HEK293 (cell line): ENCODE measurements at regions not wholly inside any gene's neighbourhood (a gene's known extent, or its start where the extent isn't known, plus 50 kb on each side); places are given as distances from the start of the nearest gene placed in this dataset.

Experiments
- BCL11B ChIP-seq: fragments of 450-650 bp; formaldehyde crosslinking; IDR thresholded peaks from 2 replicates; pipeline ENCODE4 v1.5.1; 2016; ENCODE audit warnings: low read depth, missing biosample characterization, missing genetic modification characterization
- FEZF1 ChIP-seq: fragments of 450-650 bp; formaldehyde crosslinking; IDR thresholded peaks from 2 replicates; pipeline ENCODE4 v1.5.1; 2016; ENCODE audit warnings: missing biosample characterization, missing genetic modification characterization
- HOXA7 ChIP-seq: sonication (generic); formaldehyde crosslinking; IDR thresholded peaks from 2 replicates; pipeline ENCODE4 v1.8.1; 2022; ENCODE audit warnings: missing genetic modification reagents, borderline replicate concordance
- INSM2 ChIP-seq: fragments of 450-650 bp; formaldehyde crosslinking; IDR thresholded peaks from 2 replicates; pipeline ENCODE4 v1.5.1; 2016; ENCODE audit warnings: missing biosample characterization, missing genetic modification characterization
- KLF9 ChIP-seq: fragments of 450-650 bp; formaldehyde crosslinking; IDR thresholded peaks from 2 replicates; pipeline ENCODE4 v1.5.1; 2016; ENCODE audit warnings: missing biosample characterization, missing genetic modification characterization, low read depth
- PRDM1 ChIP-seq: fragments of 450-650 bp; formaldehyde crosslinking; IDR thresholded peaks from 2 replicates; pipeline ENCODE4; 2016; ENCODE audit warnings: missing biosample characterization, missing genetic modification characterization
- PRDM4 ChIP-seq: fragments of 450-650 bp; formaldehyde crosslinking; IDR thresholded peaks from 2 replicates; pipeline ENCODE4 v1.5.1; 2017; ENCODE audit warnings: missing biosample characterization, missing genetic modification characterization
- SP7 ChIP-seq: fragments of 450-650 bp; formaldehyde crosslinking; IDR thresholded peaks from 2 replicates; pipeline ENCODE4 v1.5.1; 2016; ENCODE audit warnings: missing biosample characterization, missing genetic modification characterization
- WT1 ChIP-seq: fragments of 450-650 bp; formaldehyde crosslinking; IDR thresholded peaks from 2 replicates; pipeline ENCODE4 v1.5.1; 2016; ENCODE audit warnings: missing biosample characterization, missing genetic modification characterization
- YY1 ChIP-seq: fragments of 450-650 bp; formaldehyde crosslinking; IDR thresholded peaks from 2 replicates; pipeline ENCODE4 v1.5.1; 2018; ENCODE audit warnings: missing biosample characterization, missing genetic modification characterization
- YY2 ChIP-seq: fragments of 450-650 bp; formaldehyde crosslinking; IDR thresholded peaks from 2 replicates; pipeline ENCODE4 v1.5.1; 2016; ENCODE audit warnings: missing biosample characterization, missing genetic modification characterization
- ZBTB17 ChIP-seq: fragments of 450-650 bp; formaldehyde crosslinking; IDR thresholded peaks from 2 replicates; pipeline ENCODE4 v1.5.1; 2016; ENCODE audit warnings: missing biosample characterization, missing genetic modification characterization
- ZFHX2 ChIP-seq: fragments of 450-650 bp; formaldehyde crosslinking; conservative IDR thresholded peaks from 2 replicates; pipeline ENCODE4 v1.5.1; 2016; ENCODE audit warnings: missing biosample characterization, missing genetic modification characterization
- ZNF175 ChIP-seq: fragments of 450-650 bp; formaldehyde crosslinking; IDR thresholded peaks from 2 replicates; pipeline ENCODE4 v1.5.1; 2016; ENCODE audit warnings: missing biosample characterization, missing genetic modification characterization
- ZNF223 ChIP-seq: fragments of 450-650 bp; formaldehyde crosslinking; IDR thresholded peaks from 2 replicates; pipeline ENCODE4 v1.5.1; 2016; ENCODE audit warnings: missing biosample characterization, missing genetic modification characterization
- ZNF324 ChIP-seq: fragments of 450-650 bp; formaldehyde crosslinking; IDR thresholded peaks from 2 replicates; pipeline ENCODE4 v1.5.1; 2016; ENCODE audit warnings: missing biosample characterization, missing genetic modification characterization
- ZNF558 ChIP-seq: fragments of 450-650 bp; formaldehyde crosslinking; IDR thresholded peaks from 2 replicates; pipeline ENCODE4 v1.5.1; 2016; ENCODE audit warnings: missing biosample characterization, missing genetic modification characterization
- ZNF585B ChIP-seq: fragments of 450-650 bp; formaldehyde crosslinking; IDR thresholded peaks from 2 replicates; pipeline ENCODE4 v1.5.1; 2016; ENCODE audit warnings: missing biosample characterization, missing genetic modification characterization
- ZNF596 ChIP-seq: fragments of 450-650 bp; IDR thresholded peaks from 2 replicates; pipeline ENCODE4 v1.5.0; 2018; ENCODE audit warnings: missing biosample characterization, mild to moderate bottlenecking, missing genetic modification characterization, moderate library complexity
- ZNF600 ChIP-seq: fragments of 450-650 bp; formaldehyde crosslinking; IDR thresholded peaks from 2 replicates; pipeline ENCODE4 v1.5.1; 2016; ENCODE audit warnings: missing biosample characterization, missing genetic modification characterization
- ZNF629 ChIP-seq: fragments of 450-650 bp; formaldehyde crosslinking; IDR thresholded peaks from 2 replicates; pipeline ENCODE4 v1.5.1; 2017; ENCODE audit warnings: missing biosample characterization, missing genetic modification characterization
- ZNF768 ChIP-seq: fragments of 450-650 bp; formaldehyde crosslinking; IDR thresholded peaks from 2 replicates; pipeline ENCODE4 v1.5.1; 2018; ENCODE audit warnings: missing biosample characterization, mild to moderate bottlenecking, missing genetic modification characterization
- ZXDB ChIP-seq: fragments of 450-650 bp; formaldehyde crosslinking; IDR thresholded peaks from 2 replicates; pipeline ENCODE4 v1.5.1; 2016; ENCODE audit warnings: missing biosample characterization, missing genetic modification characterization
- TF ChIP-seq, protein P1 (sequence below): fragments of 450-650 bp; formaldehyde crosslinking; IDR thresholded peaks from 2 replicates; pipeline ENCODE4 v1.5.1; 2016; ENCODE audit warnings: missing biosample characterization, missing genetic modification characterization
- TF ChIP-seq, protein P2 (sequence below): fragments of 450-650 bp; formaldehyde crosslinking; IDR thresholded peaks from 2 replicates; pipeline ENCODE4 v1.5.1; 2016; ENCODE audit warnings: missing biosample characterization, missing genetic modification characterization
- TF ChIP-seq, protein P3 (sequence below): fragments of 450-650 bp; formaldehyde crosslinking; IDR thresholded peaks from 2 replicates; pipeline ENCODE4 v1.5.1; 2017; ENCODE audit warnings: missing biosample characterization, mild to moderate bottlenecking, missing genetic modification characterization, moderate library complexity
- TF ChIP-seq, protein P4 (sequence below): fragments of 450-650 bp; formaldehyde crosslinking; IDR thresholded peaks from 2 replicates; pipeline ENCODE4 v1.5.1; 2016; ENCODE audit warnings: missing biosample characterization, missing genetic modification characterization
- TF ChIP-seq, protein P5 (sequence below): IDR thresholded peaks from 2 replicates; pipeline ENCODE4 v1.6.1; 2011; ENCODE audit warnings: mild to moderate bottlenecking, low read depth, low read length, borderline replicate concordance

DNA sequence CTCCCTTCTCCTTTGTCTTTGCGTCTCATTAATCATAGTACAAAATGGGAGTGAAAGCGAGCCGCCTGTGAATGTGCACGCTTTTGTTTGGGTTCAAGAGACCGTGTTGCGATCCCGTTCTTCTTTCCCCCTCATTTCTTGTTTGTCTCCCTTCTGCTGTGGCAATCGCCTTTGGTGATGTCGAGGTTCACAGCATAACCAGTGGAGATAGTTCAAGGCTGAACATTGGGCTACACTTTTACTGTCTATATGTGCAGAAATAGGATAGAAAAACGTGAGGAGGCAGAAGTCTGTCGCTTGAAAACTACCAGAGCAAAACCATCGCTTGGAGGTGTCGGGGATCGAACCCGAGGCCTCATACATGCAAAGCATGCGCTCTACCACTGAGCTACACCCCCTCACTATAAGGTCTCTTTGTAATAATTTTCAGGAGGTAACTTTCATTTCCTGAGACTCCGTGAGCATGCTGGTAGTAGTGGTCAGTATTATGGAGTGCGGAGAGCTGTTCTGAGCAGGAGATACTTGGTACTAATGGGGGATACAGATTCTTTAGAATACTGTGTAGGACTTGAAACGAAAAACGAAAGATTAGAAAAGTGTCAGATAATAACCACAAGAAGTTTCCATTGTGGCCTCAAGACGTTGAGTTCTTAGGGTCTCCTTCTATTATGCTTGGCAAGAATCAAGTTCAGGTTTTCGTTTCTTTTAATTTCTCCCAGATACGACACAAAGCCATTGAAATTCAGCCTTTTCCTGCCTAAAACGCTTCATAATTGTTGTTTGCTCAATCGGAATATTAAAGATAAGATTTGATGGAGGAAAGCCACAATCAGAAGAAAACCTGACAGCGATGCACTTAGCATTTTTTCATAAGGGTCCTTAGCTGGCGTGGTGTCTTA, 106.6 kb downstream of the TRIM27 start (continued):
- TF ChIP-seq, protein P1, sequence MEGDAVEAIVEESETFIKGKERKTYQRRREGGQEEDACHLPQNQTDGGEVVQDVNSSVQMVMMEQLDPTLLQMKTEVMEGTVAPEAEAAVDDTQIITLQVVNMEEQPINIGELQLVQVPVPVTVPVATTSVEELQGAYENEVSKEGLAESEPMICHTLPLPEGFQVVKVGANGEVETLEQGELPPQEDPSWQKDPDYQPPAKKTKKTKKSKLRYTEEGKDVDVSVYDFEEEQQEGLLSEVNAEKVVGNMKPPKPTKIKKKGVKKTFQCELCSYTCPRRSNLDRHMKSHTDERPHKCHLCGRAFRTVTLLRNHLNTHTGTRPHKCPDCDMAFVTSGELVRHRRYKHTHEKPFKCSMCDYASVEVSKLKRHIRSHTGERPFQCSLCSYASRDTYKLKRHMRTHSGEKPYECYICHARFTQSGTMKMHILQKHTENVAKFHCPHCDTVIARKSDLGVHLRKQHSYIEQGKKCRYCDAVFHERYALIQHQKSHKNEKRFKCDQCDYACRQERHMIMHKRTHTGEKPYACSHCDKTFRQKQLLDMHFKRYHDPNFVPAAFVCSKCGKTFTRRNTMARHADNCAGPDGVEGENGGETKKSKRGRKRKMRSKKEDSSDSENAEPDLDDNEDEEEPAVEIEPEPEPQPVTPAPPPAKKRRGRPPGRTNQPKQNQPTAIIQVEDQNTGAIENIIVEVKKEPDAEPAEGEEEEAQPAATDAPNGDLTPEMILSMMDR (tag by site-specific recombination), result 0 out of 2 replicates have a peak, but pooled peaks have one; percentile 15
- TF ChIP-seq KLF9 (tag by site-specific recombination), result peak; percentile 54; the same call in 1 of the 2 replicates
- TF ChIP-seq ZXDB, result peak; percentile 37; the same call in 1 of the 2 replicates
- TF ChIP-seq ZNF223 (tag by site-specific recombination), result no peak
- TF ChIP-seq, protein P2, sequence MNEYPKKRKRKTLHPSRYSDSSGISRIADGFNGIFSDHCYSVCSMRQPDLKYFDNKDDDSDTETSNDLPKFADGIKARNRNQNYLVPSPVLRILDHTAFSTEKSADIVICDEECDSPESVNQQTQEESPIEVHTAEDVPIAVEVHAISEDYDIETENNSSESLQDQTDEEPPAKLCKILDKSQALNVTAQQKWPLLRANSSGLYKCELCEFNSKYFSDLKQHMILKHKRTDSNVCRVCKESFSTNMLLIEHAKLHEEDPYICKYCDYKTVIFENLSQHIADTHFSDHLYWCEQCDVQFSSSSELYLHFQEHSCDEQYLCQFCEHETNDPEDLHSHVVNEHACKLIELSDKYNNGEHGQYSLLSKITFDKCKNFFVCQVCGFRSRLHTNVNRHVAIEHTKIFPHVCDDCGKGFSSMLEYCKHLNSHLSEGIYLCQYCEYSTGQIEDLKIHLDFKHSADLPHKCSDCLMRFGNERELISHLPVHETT (tag by site-specific recombination), result peak; percentile 21; the same call in 1 of the 2 replicates
- no peak; the same call in 1 of the 2 replicates for TF ChIP-seq YY1 (tag by site-specific recombination)
- TF ChIP-seq, protein P3, sequence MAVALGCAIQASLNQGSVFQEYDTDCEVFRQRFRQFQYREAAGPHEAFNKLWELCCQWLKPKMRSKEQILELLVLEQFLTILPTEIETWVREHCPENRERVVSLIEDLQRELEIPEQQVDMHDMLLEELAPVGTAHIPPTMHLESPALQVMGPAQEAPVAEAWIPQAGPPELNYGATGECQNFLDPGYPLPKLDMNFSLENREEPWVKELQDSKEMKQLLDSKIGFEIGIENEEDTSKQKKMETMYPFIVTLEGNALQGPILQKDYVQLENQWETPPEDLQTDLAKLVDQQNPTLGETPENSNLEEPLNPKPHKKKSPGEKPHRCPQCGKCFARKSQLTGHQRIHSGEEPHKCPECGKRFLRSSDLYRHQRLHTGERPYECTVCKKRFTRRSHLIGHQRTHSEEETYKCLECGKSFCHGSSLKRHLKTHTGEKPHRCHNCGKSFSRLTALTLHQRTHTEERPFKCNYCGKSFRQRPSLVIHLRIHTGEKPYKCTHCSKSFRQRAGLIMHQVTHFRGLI (tag by site-specific recombination), result peak; percentile 21; the same call in 1 of the 2 replicates
- no peak; the same call in 1 of the 2 replicates for TF ChIP-seq ZNF596 (tag by site-specific recombination)
- TF ChIP-seq FEZF1, result no peak
- TF ChIP-seq INSM2, result 0 out of 2 replicates have a peak, but pooled peaks have one; percentile 21
- TF ChIP-seq ZNF175 (tag by site-specific recombination), result no peak
- 0 out of 2 replicates have a peak, but pooled peaks have one; percentile 35 for TF ChIP-seq ZNF600 (tag by site-specific recombination)
- no peak for TF ChIP-seq PRDM4 (tag by site-specific recombination)
- no peak for TF ChIP-seq BCL11B (tag by site-specific recombination)
- TF ChIP-seq, protein P4, sequence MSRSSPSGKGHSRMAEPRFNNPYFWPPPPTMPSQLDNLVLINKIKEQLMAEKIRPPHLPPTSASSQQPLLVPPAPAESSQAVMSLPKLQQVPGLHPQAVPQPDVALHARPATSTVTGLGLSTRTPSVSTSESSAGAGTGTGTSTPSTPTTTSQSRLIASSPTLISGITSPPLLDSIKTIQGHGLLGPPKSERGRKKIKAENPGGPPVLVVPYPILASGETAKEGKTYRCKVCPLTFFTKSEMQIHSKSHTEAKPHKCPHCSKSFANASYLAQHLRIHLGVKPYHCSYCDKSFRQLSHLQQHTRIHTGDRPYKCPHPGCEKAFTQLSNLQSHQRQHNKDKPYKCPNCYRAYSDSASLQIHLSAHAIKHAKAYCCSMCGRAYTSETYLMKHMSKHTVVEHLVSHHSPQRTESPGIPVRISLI (tag by site-specific recombination), result 0 out of 2 replicates have a peak, but pooled peaks have one; percentile 26
- TF ChIP-seq, protein P5, sequence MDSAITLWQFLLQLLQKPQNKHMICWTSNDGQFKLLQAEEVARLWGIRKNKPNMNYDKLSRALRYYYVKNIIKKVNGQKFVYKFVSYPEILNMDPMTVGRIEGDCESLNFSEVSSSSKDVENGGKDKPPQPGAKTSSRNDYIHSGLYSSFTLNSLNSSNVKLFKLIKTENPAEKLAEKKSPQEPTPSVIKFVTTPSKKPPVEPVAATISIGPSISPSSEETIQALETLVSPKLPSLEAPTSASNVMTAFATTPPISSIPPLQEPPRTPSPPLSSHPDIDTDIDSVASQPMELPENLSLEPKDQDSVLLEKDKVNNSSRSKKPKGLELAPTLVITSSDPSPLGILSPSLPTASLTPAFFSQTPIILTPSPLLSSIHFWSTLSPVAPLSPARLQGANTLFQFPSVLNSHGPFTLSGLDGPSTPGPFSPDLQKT, result no peak
- TF ChIP-seq WT1 (tag by site-specific recombination), result no peak
- peak; percentile 35; the same call in 1 of the 2 replicates for TF ChIP-seq ZNF629
- no peak for TF ChIP-seq YY2 (tag by site-specific recombination)
- TF ChIP-seq ZNF324 (tag by site-specific recombination), result peak; percentile 73; the same call in 1 of the 2 replicates
- 0 out of 2 replicates have a peak, but pooled peaks have one; percentile 46 for TF ChIP-seq ZFHX2 (tag by site-specific recombination)
- 0 out of 2 replicates have a peak, but pooled peaks have one; percentile 4 for TF ChIP-seq ZNF768
- TF ChIP-seq PRDM1 (tag by site-specific recombination), result peak; percentile 55
- TF ChIP-seq ZNF558 (tag by site-specific recombination), result peak; percentile 49; the same call in 1 of the 2 replicates
- TF ChIP-seq ZBTB17 (tag by site-specific recombination), result peak; percentile 64
- no peak for TF ChIP-seq HOXA7 (CRISPR knock-in tag)
- TF ChIP-seq ZNF585B (tag by site-specific recombination), result no peak
- peak; percentile 70; the same call in 1 of the 2 replicates for TF ChIP-seq SP7 (tag by site-specific recombination)
